ENCODE measurements at regions not wholly inside any gene's neighbourhood (a gene's known extent, or its start where the extent isn't known, plus 50 kb on each side); places are given as distances from the start of the nearest gene placed in this dataset.

DNA sequence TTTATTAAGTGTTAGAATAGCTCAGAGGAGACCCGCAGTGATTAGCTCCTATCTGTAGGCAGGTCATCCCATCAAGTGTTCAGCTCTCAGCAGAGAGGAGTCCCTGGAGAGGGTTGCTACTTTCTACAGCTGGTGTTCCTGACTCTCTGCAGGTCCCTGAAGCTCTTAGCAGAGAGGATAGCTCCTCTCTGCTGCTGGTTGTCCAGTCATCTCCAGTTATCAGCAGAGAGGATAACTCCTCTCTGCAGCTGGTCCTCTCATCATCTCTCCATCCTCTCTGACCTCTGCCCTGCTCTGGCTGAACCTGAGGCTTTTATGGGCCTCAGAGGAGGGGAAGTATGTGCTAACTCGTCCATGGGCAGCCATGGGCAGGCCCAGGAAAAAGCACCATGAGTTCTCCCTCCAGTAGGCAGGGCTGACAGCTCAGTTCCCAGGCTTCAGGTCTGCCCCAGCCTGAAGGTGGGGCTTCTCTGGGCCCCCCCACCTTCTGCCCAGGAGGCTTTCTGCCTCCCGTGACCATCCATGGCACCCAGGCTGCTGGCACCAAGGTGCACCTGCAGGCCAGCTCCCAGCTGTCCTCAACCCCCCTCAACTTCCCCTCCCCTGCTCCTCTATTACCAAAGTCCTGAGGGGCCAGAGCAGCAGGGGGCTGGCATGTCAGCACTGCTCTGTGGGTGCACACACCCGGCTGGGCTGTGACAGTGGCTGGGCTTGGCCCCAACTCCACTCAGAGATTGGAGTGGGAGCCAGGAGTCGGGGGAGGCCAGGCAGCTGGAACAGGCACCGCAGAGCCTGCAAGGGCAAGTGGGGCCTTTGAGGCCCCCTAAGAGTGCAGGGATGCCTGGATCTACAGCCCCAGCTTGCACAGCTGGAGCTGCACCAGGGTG lies 98.9 kb upstream of the FRMD4B start:
- TF ChIP-seq ELK1 (IDR thresholded peaks at IDR 0.05; ENCODE audit: low read depth, low read length) (no peak), KDM1A (IDR thresholded peaks at IDR 0.05; ENCODE audit: borderline replicate concordance) (no peak), ATF7 (IDR thresholded peaks at IDR 0.05; ENCODE audit: low read depth) (no peak), EGR1 (IDR thresholded peaks at IDR 0.05; ENCODE audit: borderline replicate concordance in 1 of 2, low read depth in 2 of 2, low read length in 2 of 2) (no peak), SUZ12 (IDR thresholded peaks at IDR 0.05; ENCODE audit: unreplicated experiment) (no peak), CEBPB (IDR thresholded peaks at IDR 0.05; ENCODE audit: borderline replicate concordance in 1 of 2, low read depth in 2 of 2, low read length in 2 of 2) (no peak)
